A549 (cell line): ENCODE measurements at regions not wholly inside any gene's neighbourhood (a gene's known extent, or its start where the extent isn't known, plus 50 kb on each side); places are given as distances from the start of the nearest gene placed in this dataset.

ENCODE experiments used
- BHLHE40 ChIP-seq: IDR thresholded peaks from 2 replicates; pipeline ENCODE4 v1.6.1; 2012; ENCODE audit warnings: low read depth, low read length, inconsistent platforms
- CHD2 ChIP-seq: fragments of 150-350 bp; IDR thresholded peaks from 2 replicates; pipeline ENCODE4 v1.6.1; 2014; ENCODE audit warnings: low read length; ENCODE audit not compliant: partially characterized antibody
- EP300 ChIP-seq, 2 experiments: fragments of >200 bp; sonication (Bioruptor Twin); formaldehyde crosslinking; IDR thresholded peaks; 2 replicates in 1 of 2; 3 replicates in 1 of 2; pipeline ENCODE4 v1.6.1; 2016 to 2017
- MAZ ChIP-seq: fragments of 150-350 bp; IDR thresholded peaks from 2 replicates; pipeline ENCODE4 v1.6.1; 2014; ENCODE audit warnings: antibody characterized with exemption, low read depth, low read length, borderline replicate concordance
- POLR2A ChIP-seq: IDR thresholded peaks from 2 replicates; pipeline ENCODE4 v1.6.1; 2012; ENCODE audit warnings: mild to moderate bottlenecking, low read length
- POLR2AphosphoS2 ChIP-seq: conservative IDR thresholded peaks from 2 replicates; pipeline ENCODE4 v1.6.1; 2012; ENCODE audit warnings: low read length, improper control_type of control experiment, inconsistent platforms
- RAD21 ChIP-seq, 2 experiments: fragments of >200 bp in 1 of 2; sonication (Bioruptor Twin) in 1 of 2; formaldehyde crosslinking in 1 of 2; IDR thresholded peaks in 1 of 2; conservative IDR thresholded peaks in 1 of 2; 2 replicates in 1 of 2; 3 replicates in 1 of 2; pipeline ENCODE4 v1.6.1; 2012 to 2018; ENCODE audit warnings: inconsistent platforms in 1 of 2
- TP53 ChIP-seq: fragments of 250-450 bp; sonication (Bioruptor Pico); IDR thresholded peaks from 2 replicates; pipeline ENCODE4 v1.5.0; 2021; ENCODE audit warnings: mild to moderate bottlenecking, moderate library complexity
- TF ChIP-seq, protein P1 (sequence below): fragments of >200 bp; sonication (Bioruptor Twin); formaldehyde crosslinking; IDR thresholded peaks from 3 replicates; pipeline ENCODE4 v1.5.1; 2016
- TF ChIP-seq, protein P2 (sequence below): fragments of 150-350 bp; IDR thresholded peaks from 2 replicates; pipeline ENCODE4 v1.6.1; 2014; ENCODE audit warnings: low read depth, mild to moderate bottlenecking, low read length

DNA sequence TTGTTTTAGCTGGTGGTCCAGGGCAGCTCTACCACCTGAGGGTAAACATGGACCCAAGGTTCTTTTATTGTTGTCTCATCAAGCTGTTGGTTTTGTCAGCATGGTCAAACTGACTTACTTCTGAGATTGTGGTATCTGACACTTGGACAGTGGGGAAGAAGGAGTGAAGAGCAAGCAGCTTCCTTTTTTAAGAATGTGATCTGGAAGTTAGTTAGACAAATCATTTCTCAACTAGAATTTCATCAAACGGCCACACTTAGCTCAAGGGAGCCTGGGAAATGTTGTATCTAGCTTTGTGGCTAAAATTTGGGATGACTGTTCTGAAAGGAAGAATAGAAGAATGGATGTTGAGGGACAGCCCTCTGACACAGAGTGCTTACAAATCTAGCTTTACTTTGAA lies 215.2 kb downstream of the ZNF621 start:
- TF ChIP-seq, protein P1, sequence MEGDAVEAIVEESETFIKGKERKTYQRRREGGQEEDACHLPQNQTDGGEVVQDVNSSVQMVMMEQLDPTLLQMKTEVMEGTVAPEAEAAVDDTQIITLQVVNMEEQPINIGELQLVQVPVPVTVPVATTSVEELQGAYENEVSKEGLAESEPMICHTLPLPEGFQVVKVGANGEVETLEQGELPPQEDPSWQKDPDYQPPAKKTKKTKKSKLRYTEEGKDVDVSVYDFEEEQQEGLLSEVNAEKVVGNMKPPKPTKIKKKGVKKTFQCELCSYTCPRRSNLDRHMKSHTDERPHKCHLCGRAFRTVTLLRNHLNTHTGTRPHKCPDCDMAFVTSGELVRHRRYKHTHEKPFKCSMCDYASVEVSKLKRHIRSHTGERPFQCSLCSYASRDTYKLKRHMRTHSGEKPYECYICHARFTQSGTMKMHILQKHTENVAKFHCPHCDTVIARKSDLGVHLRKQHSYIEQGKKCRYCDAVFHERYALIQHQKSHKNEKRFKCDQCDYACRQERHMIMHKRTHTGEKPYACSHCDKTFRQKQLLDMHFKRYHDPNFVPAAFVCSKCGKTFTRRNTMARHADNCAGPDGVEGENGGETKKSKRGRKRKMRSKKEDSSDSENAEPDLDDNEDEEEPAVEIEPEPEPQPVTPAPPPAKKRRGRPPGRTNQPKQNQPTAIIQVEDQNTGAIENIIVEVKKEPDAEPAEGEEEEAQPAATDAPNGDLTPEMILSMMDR: no peak
- TF ChIP-seq RAD21 (conservative IDR thresholded peaks at IDR 0.05 in 1 of 2, IDR thresholded peaks at IDR 0.05 in 1 of 2): no peak
- TF ChIP-seq TP53: no peak
- no peak for TF ChIP-seq POLR2AphosphoS2
- TF ChIP-seq, protein P2, sequence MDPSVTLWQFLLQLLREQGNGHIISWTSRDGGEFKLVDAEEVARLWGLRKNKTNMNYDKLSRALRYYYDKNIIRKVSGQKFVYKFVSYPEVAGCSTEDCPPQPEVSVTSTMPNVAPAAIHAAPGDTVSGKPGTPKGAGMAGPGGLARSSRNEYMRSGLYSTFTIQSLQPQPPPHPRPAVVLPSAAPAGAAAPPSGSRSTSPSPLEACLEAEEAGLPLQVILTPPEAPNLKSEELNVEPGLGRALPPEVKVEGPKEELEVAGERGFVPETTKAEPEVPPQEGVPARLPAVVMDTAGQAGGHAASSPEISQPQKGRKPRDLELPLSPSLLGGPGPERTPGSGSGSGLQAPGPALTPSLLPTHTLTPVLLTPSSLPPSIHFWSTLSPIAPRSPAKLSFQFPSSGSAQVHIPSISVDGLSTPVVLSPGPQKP: no peak
- TF ChIP-seq POLR2A: no peak
- no peak for TF ChIP-seq EP300 (IDR thresholded peaks at IDR 0.05)
- no peak for TF ChIP-seq BHLHE40
- TF ChIP-seq CHD2: no peak
- TF ChIP-seq MAZ: no peak
